ENCODE measurements at regions not wholly inside any gene's neighbourhood (a gene's known extent, or its start where the extent isn't known, plus 50 kb on each side); places are given as distances from the start of the nearest gene placed in this dataset.

GRCh38 chr17:68103148-68103547 is 67.6 kb downstream of the KPNA2 start:
- dilution Hi-C loops (cut with MboI; ENCODE audit: extremely low pct_ligation_motif_present, low sequenced_read_pairs) = no loop called here
- Histone ChIP-seq H3K27me3 (ENCODE audit: control insufficient read depth, extremely low read depth, insufficient read depth, low read length) (no peaks in the 10 kb centered on the region), H3K4me1 (ENCODE audit: control insufficient read depth, extremely low read depth, insufficient read depth, low read length) (peaks cover 6% of the 10 kb centered on the region), H3K9ac (ENCODE audit: control insufficient read depth, extremely low read depth, insufficient read depth, low read length) (no peak overlapping the region), H3K4me3 (ENCODE audit: control insufficient read depth in 2 of 3, extremely low read depth in 1 of 3, insufficient read depth in 2 of 3, low read depth in 1 of 3, low read length in 3 of 3) (peak overlapping the region in 2 of 3 experiments; percentile 67 to 74), H3K36me3 (ENCODE audit: control insufficient read depth in 2 of 2, extremely low read depth in 1 of 2, insufficient read depth in 2 of 2, low read length in 2 of 2) (no peaks in the 10 kb centered on the region), H3K9me1 (ENCODE audit: control insufficient read depth, extremely low read depth, insufficient read depth, low read length) (no peaks in the 10 kb centered on the region), H3K4me2 (ENCODE audit: control insufficient read depth, extremely low read depth, insufficient read depth, low read depth, low read length) (peak overlapping the region; percentile 82), H3K9me3 (ENCODE audit: control insufficient read depth, low read depth, low read length) (no peaks in the 10 kb centered on the region), H3K79me2 (ENCODE audit: control insufficient read depth, insufficient read depth, low read length) (no peaks in the 10 kb centered on the region), H4K20me1 (ENCODE audit: control insufficient read depth, extremely low read depth, insufficient read depth, low read length) (no peaks in the 10 kb centered on the region), H3K27ac (ENCODE audit: control insufficient read depth, insufficient read depth, low read length) (no peak overlapping the region), H2AFZ (ENCODE audit: control insufficient read depth, low read length) (peak overlapping the region; percentile 20)
- TF ChIP-seq EZH2 (IDR thresholded peaks at IDR 0.05; ENCODE audit: low read length) (no peak), CTCF (optimal IDR thresholded peaks at IDR 0.05 in 1 of 3, IDR thresholded peaks at IDR 0.05 in 1 of 3, conservative IDR thresholded peaks at IDR 0.05 in 1 of 3; ENCODE audit: extremely low read depth in 1 of 3, insufficient read depth in 2 of 3, low read length in 3 of 3) (no peak)
- DNase-seq (ENCODE audit: low read depth, low spot score) (no peak), FAIRE-seq (no peak)

GRCh38 chr17:68106085-68106484 is 70.5 kb downstream of the KPNA2 start:
- dilution Hi-C loops (cut with MboI; ENCODE audit: extremely low pct_ligation_motif_present, low sequenced_read_pairs) = no loop called here
- no peak overlapping the region for H3K9ac ChIP-seq (ENCODE audit: control insufficient read depth, extremely low read depth, insufficient read depth, low read length)
- DNase-seq (ENCODE audit: low read depth, low spot score) (no peak), FAIRE-seq (no peak)
- no peak overlapping the region for H3K27ac ChIP-seq (ENCODE audit: control insufficient read depth, insufficient read depth, low read length)
- no peaks in the 10 kb centered on the region for H3K27me3 ChIP-seq (ENCODE audit: control insufficient read depth, extremely low read depth, insufficient read depth, low read length)
- no peaks in the 10 kb centered on the region for H3K9me3 ChIP-seq (ENCODE audit: control insufficient read depth, low read depth, low read length)
- no peak overlapping the region for H3K4me3 ChIP-seq (ENCODE audit: control insufficient read depth in 2 of 3, extremely low read depth in 1 of 3, insufficient read depth in 2 of 3, low read depth in 1 of 3, low read length in 3 of 3)
- H3K9me1 ChIP-seq (ENCODE audit: control insufficient read depth, extremely low read depth, insufficient read depth, low read length) = no peaks in the 10 kb centered on the region
- no peak overlapping the region for H2AFZ ChIP-seq (ENCODE audit: control insufficient read depth, low read length)
- no peaks in the 10 kb centered on the region for H3K79me2 ChIP-seq (ENCODE audit: control insufficient read depth, insufficient read depth, low read length)
- H3K4me1 ChIP-seq (ENCODE audit: control insufficient read depth, extremely low read depth, insufficient read depth, low read length) = peaks cover 6% of the 10 kb centered on the region
- no peaks in the 10 kb centered on the region for H3K36me3 ChIP-seq (ENCODE audit: control insufficient read depth in 2 of 2, extremely low read depth in 1 of 2, insufficient read depth in 2 of 2, low read length in 2 of 2)
- no peak overlapping the region for H3K4me2 ChIP-seq (ENCODE audit: control insufficient read depth, extremely low read depth, insufficient read depth, low read depth, low read length)
- H4K20me1 ChIP-seq (ENCODE audit: control insufficient read depth, extremely low read depth, insufficient read depth, low read length) = no peaks in the 10 kb centered on the region
- TF ChIP-seq CTCF (optimal IDR thresholded peaks at IDR 0.05 in 1 of 3, IDR thresholded peaks at IDR 0.05 in 1 of 3, conservative IDR thresholded peaks at IDR 0.05 in 1 of 3; ENCODE audit: extremely low read depth in 1 of 3, insufficient read depth in 2 of 3, low read length in 3 of 3) (no peak), EZH2 (IDR thresholded peaks at IDR 0.05; ENCODE audit: low read length) (no peak)

Data from keratinocyte (primary cell).